Coronary artery (tissue), 2 donors: ENCODE measurements at regions not wholly inside any gene's neighbourhood (a gene's known extent, or its start where the extent isn't known, plus 50 kb on each side); places are given as distances from the start of the nearest gene placed in this dataset.

Source experiments
- DNase-seq: peaks from one replicate; pipeline ENCODE4 v3.0.0-alpha.2; 2017; ENCODE audit warnings: low spot score
- H3K27ac ChIP-seq, 2 donors: fragments of 200-600 bp; sonication (generic); one replicate each; pipeline ENCODE4 v1.5.1; 2016 to 2019
- H3K4me3 ChIP-seq: fragments of 200-600 bp; sonication (generic); 2 replicates; pipeline ENCODE4 v1.5.1; 2016; ENCODE audit warnings: mild to moderate bottlenecking, moderate library complexity
- TF ChIP-seq, protein P1 (sequence below): fragments of 200-600 bp; sonication (generic); IDR thresholded peaks from one replicate; pipeline ENCODE4 v1.5.1; 2019; ENCODE audit warnings: antibody characterized with exemption

GRCh38 chr16:73415286-73415685, 367.4 kb upstream of the ZFHX3 start:
- H3K27ac ChIP-seq, result no peak overlapping the region
- no peak for DNase-seq
- no peak overlapping the region for H3K4me3 ChIP-seq
- TF ChIP-seq, protein P1, sequence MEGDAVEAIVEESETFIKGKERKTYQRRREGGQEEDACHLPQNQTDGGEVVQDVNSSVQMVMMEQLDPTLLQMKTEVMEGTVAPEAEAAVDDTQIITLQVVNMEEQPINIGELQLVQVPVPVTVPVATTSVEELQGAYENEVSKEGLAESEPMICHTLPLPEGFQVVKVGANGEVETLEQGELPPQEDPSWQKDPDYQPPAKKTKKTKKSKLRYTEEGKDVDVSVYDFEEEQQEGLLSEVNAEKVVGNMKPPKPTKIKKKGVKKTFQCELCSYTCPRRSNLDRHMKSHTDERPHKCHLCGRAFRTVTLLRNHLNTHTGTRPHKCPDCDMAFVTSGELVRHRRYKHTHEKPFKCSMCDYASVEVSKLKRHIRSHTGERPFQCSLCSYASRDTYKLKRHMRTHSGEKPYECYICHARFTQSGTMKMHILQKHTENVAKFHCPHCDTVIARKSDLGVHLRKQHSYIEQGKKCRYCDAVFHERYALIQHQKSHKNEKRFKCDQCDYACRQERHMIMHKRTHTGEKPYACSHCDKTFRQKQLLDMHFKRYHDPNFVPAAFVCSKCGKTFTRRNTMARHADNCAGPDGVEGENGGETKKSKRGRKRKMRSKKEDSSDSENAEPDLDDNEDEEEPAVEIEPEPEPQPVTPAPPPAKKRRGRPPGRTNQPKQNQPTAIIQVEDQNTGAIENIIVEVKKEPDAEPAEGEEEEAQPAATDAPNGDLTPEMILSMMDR, result no peak

DNA sequence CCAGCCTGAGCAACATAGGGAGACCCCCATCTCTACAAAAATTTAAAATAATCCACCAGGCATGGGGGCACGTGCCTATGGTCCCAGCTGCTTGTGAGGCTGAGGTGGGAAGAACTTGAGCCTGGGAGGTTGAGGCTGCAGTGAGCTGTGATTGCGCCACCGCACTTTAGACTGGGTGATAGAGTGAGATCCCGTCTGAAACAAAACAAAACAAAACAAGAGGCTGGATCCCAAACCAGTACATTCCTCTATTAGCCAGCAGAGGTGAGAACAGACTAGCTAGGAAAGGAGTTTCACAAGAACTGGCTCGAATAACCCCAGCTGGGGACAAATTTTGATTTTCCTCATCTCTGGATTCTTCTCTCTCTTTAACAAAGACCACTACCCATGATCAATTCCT, 366.7 kb upstream of the ZFHX3 start:
- TF ChIP-seq, protein P1, result no peak

DNA sequence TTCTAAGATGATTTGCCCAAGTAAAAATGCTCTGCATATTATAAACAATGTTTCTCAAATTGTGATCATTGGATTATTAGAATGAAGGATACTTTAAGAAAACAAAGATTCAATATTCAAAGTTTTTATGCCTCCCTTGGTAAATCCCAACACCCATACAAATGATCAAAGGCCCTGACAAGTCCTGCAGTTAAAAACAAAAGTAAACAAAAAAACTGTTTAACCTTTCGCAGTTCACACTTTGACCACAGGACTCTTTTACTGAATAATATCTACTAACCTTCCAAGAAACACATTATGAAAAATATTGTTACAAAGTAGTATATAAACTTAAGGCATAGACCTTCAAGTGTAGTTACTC, 365.9 kb upstream of the ZFHX3 start:
- no peak overlapping the region for H3K4me3 ChIP-seq
- no peak for DNase-seq
- H3K27ac ChIP-seq, result no peak overlapping the region
- TF ChIP-seq, protein P1, result no peak

More for the DNA sequence above, 366.7 kb upstream of the ZFHX3 start:
- Histone ChIP-seq H3K27ac (no peak overlapping the region), H3K4me3 (no peak overlapping the region)
- DNase-seq, result no peak

GRCh38 chr16:73413091-73413829, 365.3 kb upstream of the ZFHX3 start:
- no peak for DNase-seq
- Histone ChIP-seq H3K4me3 (no peak overlapping the region), H3K27ac (no peak overlapping the region)
- TF ChIP-seq, protein P1, result no peak

GRCh38 chr16:73412416-73412815, 364.5 kb upstream of the ZFHX3 start:
- Histone ChIP-seq H3K27ac (no peak overlapping the region), H3K4me3 (no peak overlapping the region)
- TF ChIP-seq, protein P1, result no peak
- DNase-seq, result no peak

DNA sequence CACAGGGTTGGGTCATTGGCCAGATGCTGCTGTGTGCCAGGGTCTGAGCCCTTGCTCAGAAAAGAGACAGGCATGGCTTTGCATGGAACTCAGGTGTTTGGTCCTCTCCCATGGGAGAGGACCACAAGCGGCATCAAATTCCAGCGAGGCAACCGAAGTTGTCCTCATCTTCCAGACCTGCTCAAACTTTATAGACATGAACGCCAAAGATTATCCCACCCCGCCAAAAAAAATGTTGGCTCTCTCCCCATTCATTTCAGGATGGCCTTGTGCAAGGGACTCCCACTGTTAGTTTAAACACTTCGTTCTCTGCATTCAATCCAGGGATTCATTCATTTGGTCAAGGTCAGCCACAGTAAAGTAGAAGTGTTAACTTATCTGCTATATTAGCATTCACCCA, 360.8 kb upstream of the ZFHX3 start:
- no peak overlapping the region for H3K4me3 ChIP-seq
- H3K27ac ChIP-seq, result no peak overlapping the region
- TF ChIP-seq, protein P1, result no peak
- no peak for DNase-seq

- no peak for DNase-seq
- H3K27ac ChIP-seq, result no peak overlapping the region
- no peak overlapping the region for H3K4me3 ChIP-seq
- TF ChIP-seq, protein P1, result no peak
These were observed 360.4 kb upstream of the ZFHX3 start for GRCh38 chr16:73408311-73408710.
